Type B pancreatic cell (in vitro differentiated cells): ENCODE measurements at regions not wholly inside any gene's neighbourhood (a gene's known extent, or its start where the extent isn't known, plus 50 kb on each side); places are given as distances from the start of the nearest gene placed in this dataset.

Experiments
- DNase-seq: peaks from one replicate; pipeline ENCODE4 v3.0.0; 2021; ENCODE audit warnings: mixed read lengths; ENCODE audit not compliant: unreplicated experiment; ENCODE audit errors: extremely low spot score
- H3K27ac Mint-ChIP-seq: 2 replicates; pipeline ENCODE4 v1.8.0; 2021; ENCODE audit warnings: mild to moderate bottlenecking, mixed read lengths
- H3K27me3 Mint-ChIP-seq: 2 replicates; pipeline ENCODE4 v1.8.0; 2021; ENCODE audit warnings: mixed read lengths
- H3K36me3 Mint-ChIP-seq: 2 replicates; pipeline ENCODE4 v1.8.0; 2021; ENCODE audit warnings: mixed read lengths
- H3K4me1 Mint-ChIP-seq: one replicate; pipeline ENCODE4 v1.8.0; 2021; ENCODE audit warnings: mixed read lengths; ENCODE audit not compliant: unreplicated experiment
- H3K4me3 Mint-ChIP-seq: 2 replicates; pipeline ENCODE4 v1.8.0; 2021; ENCODE audit warnings: mild to moderate bottlenecking, mixed read lengths
- H3K9me3 Mint-ChIP-seq: 2 replicates; pipeline ENCODE4 v1.8.0; 2021; ENCODE audit warnings: mixed read lengths
- TF ChIP-seq, protein P1 (sequence below): fragments of 200-600 bp; sonication (generic); conservative IDR thresholded peaks from 2 replicates; pipeline ENCODE4 v1.5.0; 2021; ENCODE audit warnings: antibody characterized with exemption, mild to moderate bottlenecking

- no peak overlapping the region for H3K4me3 Mint-ChIP-seq
- H3K4me1 Mint-ChIP-seq = no peaks in the 10 kb centered on the region
- peaks cover 3% of the 10 kb centered on the region for H3K27me3 Mint-ChIP-seq
- no peaks in the 10 kb centered on the region for H3K36me3 Mint-ChIP-seq
- no peak for DNase-seq
- TF ChIP-seq, protein P1, sequence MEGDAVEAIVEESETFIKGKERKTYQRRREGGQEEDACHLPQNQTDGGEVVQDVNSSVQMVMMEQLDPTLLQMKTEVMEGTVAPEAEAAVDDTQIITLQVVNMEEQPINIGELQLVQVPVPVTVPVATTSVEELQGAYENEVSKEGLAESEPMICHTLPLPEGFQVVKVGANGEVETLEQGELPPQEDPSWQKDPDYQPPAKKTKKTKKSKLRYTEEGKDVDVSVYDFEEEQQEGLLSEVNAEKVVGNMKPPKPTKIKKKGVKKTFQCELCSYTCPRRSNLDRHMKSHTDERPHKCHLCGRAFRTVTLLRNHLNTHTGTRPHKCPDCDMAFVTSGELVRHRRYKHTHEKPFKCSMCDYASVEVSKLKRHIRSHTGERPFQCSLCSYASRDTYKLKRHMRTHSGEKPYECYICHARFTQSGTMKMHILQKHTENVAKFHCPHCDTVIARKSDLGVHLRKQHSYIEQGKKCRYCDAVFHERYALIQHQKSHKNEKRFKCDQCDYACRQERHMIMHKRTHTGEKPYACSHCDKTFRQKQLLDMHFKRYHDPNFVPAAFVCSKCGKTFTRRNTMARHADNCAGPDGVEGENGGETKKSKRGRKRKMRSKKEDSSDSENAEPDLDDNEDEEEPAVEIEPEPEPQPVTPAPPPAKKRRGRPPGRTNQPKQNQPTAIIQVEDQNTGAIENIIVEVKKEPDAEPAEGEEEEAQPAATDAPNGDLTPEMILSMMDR = no peak
- no peak overlapping the region for H3K27ac Mint-ChIP-seq
- H3K9me3 Mint-ChIP-seq = no peaks in the 10 kb centered on the region
Measured at GRCh38 chr17:53004902-53005301, 817.8 kb upstream of the KIF2B start.

- no peaks in the 10 kb centered on the region for H3K9me3 Mint-ChIP-seq
- H3K4me3 Mint-ChIP-seq = no peak overlapping the region
- H3K27ac Mint-ChIP-seq = no peak overlapping the region
- no peak for DNase-seq
- no peaks in the 10 kb centered on the region for H3K36me3 Mint-ChIP-seq
- peaks cover 3% of the 10 kb centered on the region for H3K27me3 Mint-ChIP-seq
- TF ChIP-seq, protein P1 = no peak
- no peaks in the 10 kb centered on the region for H3K4me1 Mint-ChIP-seq
Measured at GRCh38 chr17:52995881-52996280, 826.8 kb upstream of the KIF2B start.

DNA sequence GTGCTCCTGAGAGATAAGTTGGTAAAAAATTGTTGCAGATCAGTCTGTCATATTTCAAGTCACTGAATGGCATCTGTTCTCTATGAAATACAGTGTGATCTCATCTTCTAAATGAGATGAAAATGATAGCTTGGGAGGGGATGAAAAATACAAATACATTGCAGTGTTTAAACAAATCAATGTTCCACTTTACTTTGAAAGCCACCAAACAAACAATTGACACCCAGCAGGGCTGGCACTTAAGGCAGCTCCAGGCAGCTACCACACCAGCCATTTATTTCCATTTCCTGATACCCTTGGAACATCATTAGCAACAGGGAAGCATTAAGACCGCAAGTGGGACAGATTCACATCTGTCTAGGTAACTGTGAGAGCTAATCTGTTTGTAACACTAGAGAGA lies 827.6 kb upstream of the KIF2B start:
- no peak for DNase-seq
- Mint-ChIP-seq H3K27ac (no peak overlapping the region), H3K4me3 (no peak overlapping the region), H3K36me3 (no peaks in the 10 kb centered on the region), H3K9me3 (no peaks in the 10 kb centered on the region), H3K27me3 (no peaks in the 10 kb centered on the region), H3K4me1 (no peaks in the 10 kb centered on the region)
- TF ChIP-seq, protein P1 = no peak

DNA sequence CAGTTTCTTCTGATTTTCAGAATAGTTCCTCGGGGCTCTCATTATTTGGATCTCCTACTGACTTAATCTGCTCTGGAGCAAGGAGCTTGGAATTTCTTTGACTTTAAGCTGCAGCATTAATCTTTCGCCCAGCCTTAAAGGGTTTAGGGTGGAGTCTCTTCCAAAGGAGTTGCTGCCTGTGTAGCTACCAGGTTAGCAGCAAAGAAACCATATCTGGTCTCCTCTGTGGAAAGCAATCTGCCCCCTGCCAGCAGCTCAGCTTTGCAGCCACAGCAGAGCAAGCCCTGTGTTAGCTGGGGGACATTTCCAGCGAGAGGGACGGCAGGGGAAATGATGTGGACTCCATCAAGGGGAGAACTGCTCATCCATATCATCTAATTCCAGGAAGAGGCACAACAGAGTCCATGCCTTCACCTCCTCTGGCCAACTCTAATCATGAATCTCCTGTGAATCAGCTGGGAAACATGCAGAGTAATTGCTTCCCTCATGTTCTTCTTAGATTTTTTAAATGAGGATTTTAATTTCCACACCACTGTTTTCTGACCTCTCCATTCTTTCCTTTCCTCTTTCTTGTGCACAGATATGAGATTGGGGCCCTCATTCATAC lies 827.6 kb upstream of the CA10 start:
- no peak for DNase-seq
- H3K9me3 Mint-ChIP-seq = no peaks in the 10 kb centered on the region
- H3K36me3 Mint-ChIP-seq = no peaks in the 10 kb centered on the region
- peaks cover 14% of the 10 kb centered on the region for H3K4me1 Mint-ChIP-seq
- no peak overlapping the region for H3K4me3 Mint-ChIP-seq
- no peak overlapping the region for H3K27ac Mint-ChIP-seq
- TF ChIP-seq, protein P1 = no peak
- H3K27me3 Mint-ChIP-seq = peaks cover 4% of the 10 kb centered on the region

DNA sequence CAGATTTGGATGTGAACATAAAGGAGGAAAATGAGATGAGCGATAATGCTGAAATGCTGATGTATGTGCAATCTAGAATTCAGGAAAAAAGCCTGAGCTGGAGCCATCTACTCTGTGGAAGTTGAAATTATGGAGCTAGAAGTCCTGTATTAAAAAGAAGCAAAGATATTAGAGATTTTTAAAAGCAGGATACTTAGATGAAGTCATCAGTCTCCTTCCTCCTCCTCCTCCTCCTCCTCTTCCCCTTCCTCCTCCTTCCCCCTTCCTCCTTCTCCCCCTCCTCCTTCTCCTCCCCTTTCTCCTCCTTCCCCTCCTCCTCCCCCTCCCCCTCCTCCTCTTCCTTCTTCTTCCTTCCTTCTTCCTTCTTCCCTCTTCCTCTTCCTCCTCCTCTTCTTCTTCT lies 823.8 kb upstream of the CA10 start:
- TF ChIP-seq, protein P1 = no peak
- H3K27ac Mint-ChIP-seq = no peak overlapping the region
- DNase-seq = no peak
- no peaks in the 10 kb centered on the region for H3K9me3 Mint-ChIP-seq
- H3K36me3 Mint-ChIP-seq = no peaks in the 10 kb centered on the region
- H3K27me3 Mint-ChIP-seq = peaks cover 8% of the 10 kb centered on the region
- no peak overlapping the region for H3K4me3 Mint-ChIP-seq
- H3K4me1 Mint-ChIP-seq = peaks cover 14% of the 10 kb centered on the region

- Mint-ChIP-seq H3K4me1 (no peaks in the 10 kb centered on the region), H3K9me3 (peaks cover 3% of the 10 kb centered on the region), H3K27me3 (peaks cover 5% of the 10 kb centered on the region), H3K36me3 (no peaks in the 10 kb centered on the region), H3K27ac (no peak overlapping the region), H3K4me3 (no peak overlapping the region)
- TF ChIP-seq, protein P1 = no peak
- no peak for DNase-seq
Measured at GRCh38 chr17:52979921-52980320, 821.4 kb upstream of the CA10 start.
